Activated CD4-positive, alpha-beta memory T cell treated with anti-CD3 and anti-CD28 coated beads for 36 hours (primary cell): ENCODE measurements at regions not wholly inside any gene's neighbourhood (a gene's known extent, or its start where the extent isn't known, plus 50 kb on each side); places are given as distances from the start of the nearest gene placed in this dataset.

Experiments
- CTCF ChIA-PET: fragments of 350-600 bp; sonication (Branson Sonifier 250); formaldehyde crosslinking; loops from one replicate; lab custom pipeline; 2021; ENCODE audit warnings: antibody characterized with exemption, inconsistent platforms; lab: Charles Lee
- POLR2A ChIA-PET: fragments of 350-600 bp; sonication (Branson Sonifier 250); formaldehyde crosslinking; loops from one replicate; lab custom pipeline; 2021; ENCODE audit warnings: antibody characterized with exemption; lab: Charles Lee
- DNase-seq: peaks from one replicate; pipeline ENCODE4 v3.0.0-alpha.2; 2020
- H3K27ac Mint-ChIP-seq: one replicate; pipeline ENCODE4 v1.8.0; 2021; ENCODE audit warnings: mixed read lengths
- H3K27me3 Mint-ChIP-seq: one replicate; pipeline ENCODE4 v1.8.0; 2021; ENCODE audit warnings: mixed read lengths
- H3K36me3 Mint-ChIP-seq: one replicate; pipeline ENCODE4 v1.8.0; 2021; ENCODE audit warnings: mixed read lengths
- H3K4me1 Mint-ChIP-seq: one replicate; pipeline ENCODE4 v1.8.0; 2021; ENCODE audit warnings: low read depth, mixed read lengths
- H3K4me3 Mint-ChIP-seq: one replicate; pipeline ENCODE4 v1.8.0; 2021; ENCODE audit warnings: mild to moderate bottlenecking, mixed read lengths
- H3K9me3 Mint-ChIP-seq: one replicate; pipeline ENCODE4 v1.8.0; 2021; ENCODE audit warnings: mixed read lengths
- intact Hi-C: fragments of 100-400 bp; cut with micrococcal nuclease; formaldehyde crosslinking; loops from one replicate; pipeline ENCODE4 v1.15.1; 2023

GRCh38 chr16:8519179-8519578, 71.1 kb downstream of the TMEM114 start:
- H3K27ac Mint-ChIP-seq: no peak overlapping the region
- no peak overlapping the region for H3K4me3 Mint-ChIP-seq
- H3K4me1 Mint-ChIP-seq: no peaks in the 10 kb centered on the region
- POLR2A ChIA-PET: no interaction called here
- CTCF ChIA-PET: no interaction called here
- DNase-seq: no peak
- no peaks in the 10 kb centered on the region for H3K36me3 Mint-ChIP-seq
- peaks cover 3% of the 10 kb centered on the region for H3K27me3 Mint-ChIP-seq
- H3K9me3 Mint-ChIP-seq: no peaks in the 10 kb centered on the region
- intact Hi-C loops: no loop called here

- DNase-seq: no peak
- no peak overlapping the region for H3K27ac Mint-ChIP-seq
- no peaks in the 10 kb centered on the region for H3K36me3 Mint-ChIP-seq
- peaks cover 3% of the 10 kb centered on the region for H3K27me3 Mint-ChIP-seq
- no peak overlapping the region for H3K4me3 Mint-ChIP-seq
- intact Hi-C loops: no loop called here
- H3K4me1 Mint-ChIP-seq: no peaks in the 10 kb centered on the region
- CTCF ChIA-PET: no interaction called here
- no peaks in the 10 kb centered on the region for H3K9me3 Mint-ChIP-seq
- POLR2A ChIA-PET: no interaction called here
Measured at GRCh38 chr16:8517280-8517679, 73.0 kb downstream of the TMEM114 start.

- no peak overlapping the region for H3K4me3 Mint-ChIP-seq
- intact Hi-C loops: no loop called here
- DNase-seq: no peak
- ChIA-PET CTCF (no interaction called here), POLR2A (no interaction called here)
- H3K4me1 Mint-ChIP-seq: no peaks in the 10 kb centered on the region
- H3K36me3 Mint-ChIP-seq: no peaks in the 10 kb centered on the region
- no peaks in the 10 kb centered on the region for H3K9me3 Mint-ChIP-seq
- H3K27ac Mint-ChIP-seq: no peak overlapping the region
- peaks cover 3% of the 10 kb centered on the region for H3K27me3 Mint-ChIP-seq
Measured at GRCh38 chr16:8516471-8516870, 73.8 kb downstream of the TMEM114 start.

- ChIA-PET POLR2A (no interaction called here), CTCF (no interaction called here)
- no peaks in the 10 kb centered on the region for H3K36me3 Mint-ChIP-seq
- H3K4me1 Mint-ChIP-seq: no peaks in the 10 kb centered on the region
- intact Hi-C loops: no loop called here
- no peaks in the 10 kb centered on the region for H3K27me3 Mint-ChIP-seq
- H3K27ac Mint-ChIP-seq: no peak overlapping the region
- no peak for DNase-seq
- no peak overlapping the region for H3K4me3 Mint-ChIP-seq
- no peaks in the 10 kb centered on the region for H3K9me3 Mint-ChIP-seq
Measured at GRCh38 chr16:8512941-8513624, 77.2 kb downstream of the TMEM114 start.

- H3K27me3 Mint-ChIP-seq: peaks cover 1% of the 10 kb centered on the region
- H3K36me3 Mint-ChIP-seq: no peaks in the 10 kb centered on the region
- DNase-seq: no peak
- H3K4me3 Mint-ChIP-seq: no peak overlapping the region
- no peaks in the 10 kb centered on the region for H3K4me1 Mint-ChIP-seq
- H3K9me3 Mint-ChIP-seq: no peaks in the 10 kb centered on the region
- CTCF ChIA-PET: no interaction called here
- no peak overlapping the region for H3K27ac Mint-ChIP-seq
- intact Hi-C loops: no loop called here
- POLR2A ChIA-PET: no interaction called here
Measured at GRCh38 chr16:8511464-8511863, 78.8 kb downstream of the TMEM114 start.

- ChIA-PET CTCF (no interaction called here), POLR2A (no interaction called here)
- no peak for DNase-seq
- intact Hi-C loops: no loop called here
- H3K9me3 Mint-ChIP-seq: no peaks in the 10 kb centered on the region
- no peaks in the 10 kb centered on the region for H3K4me1 Mint-ChIP-seq
- no peaks in the 10 kb centered on the region for H3K36me3 Mint-ChIP-seq
- no peak overlapping the region for H3K27ac Mint-ChIP-seq
- H3K27me3 Mint-ChIP-seq: peaks cover 9% of the 10 kb centered on the region
- H3K4me3 Mint-ChIP-seq: no peak overlapping the region
Measured at GRCh38 chr16:8510160-8510559, 80.2 kb downstream of the TMEM114 start.

GRCh38 chr16:8505327-8505991, 84.9 kb downstream of the TMEM114 start:
- ChIA-PET CTCF (no interaction called here), POLR2A (no interaction called here)
- H3K36me3 Mint-ChIP-seq: no peaks in the 10 kb centered on the region
- H3K4me1 Mint-ChIP-seq: no peaks in the 10 kb centered on the region
- no peaks in the 10 kb centered on the region for H3K9me3 Mint-ChIP-seq
- H3K27ac Mint-ChIP-seq: no peak overlapping the region
- H3K4me3 Mint-ChIP-seq: no peak overlapping the region
- DNase-seq: no peak
- peaks cover 12% of the 10 kb centered on the region for H3K27me3 Mint-ChIP-seq
- intact Hi-C loops: no loop called here

GRCh38 chr16:8502446-8502845, 87.9 kb downstream of the TMEM114 start:
- intact Hi-C loops: no loop called here
- DNase-seq: no peak
- H3K36me3 Mint-ChIP-seq: no peaks in the 10 kb centered on the region
- ChIA-PET POLR2A (no interaction called here), CTCF (no interaction called here)
- no peak overlapping the region for H3K27ac Mint-ChIP-seq
- no peaks in the 10 kb centered on the region for H3K9me3 Mint-ChIP-seq
- peaks cover 12% of the 10 kb centered on the region for H3K27me3 Mint-ChIP-seq
- H3K4me1 Mint-ChIP-seq: no peaks in the 10 kb centered on the region
- H3K4me3 Mint-ChIP-seq: no peak overlapping the region

GRCh38 chr16:8500351-8500750, 90.0 kb downstream of the TMEM114 start:
- intact Hi-C loops: no loop called here
- peaks cover 4% of the 10 kb centered on the region for H3K27me3 Mint-ChIP-seq
- no peak overlapping the region for H3K4me3 Mint-ChIP-seq
- no peaks in the 10 kb centered on the region for H3K4me1 Mint-ChIP-seq
- H3K27ac Mint-ChIP-seq: no peak overlapping the region
- CTCF ChIA-PET: no interaction called here
- no peaks in the 10 kb centered on the region for H3K36me3 Mint-ChIP-seq
- POLR2A ChIA-PET: no interaction called here
- H3K9me3 Mint-ChIP-seq: no peaks in the 10 kb centered on the region
- no peak for DNase-seq

GRCh38 chr16:8496364-8496763, 93.9 kb downstream of the TMEM114 start:
- no peaks in the 10 kb centered on the region for H3K36me3 Mint-ChIP-seq
- no peak overlapping the region for H3K27ac Mint-ChIP-seq
- H3K9me3 Mint-ChIP-seq: no peaks in the 10 kb centered on the region
- intact Hi-C loops: no loop called here
- ChIA-PET CTCF (no interaction called here), POLR2A (no interaction called here)
- no peaks in the 10 kb centered on the region for H3K27me3 Mint-ChIP-seq
- H3K4me3 Mint-ChIP-seq: no peak overlapping the region
- DNase-seq: no peak
- H3K4me1 Mint-ChIP-seq: no peaks in the 10 kb centered on the region

GRCh38 chr16:8493972-8494371, 96.3 kb downstream of the TMEM114 start:
- ChIA-PET POLR2A (no interaction called here), CTCF (no interaction called here)
- DNase-seq: no peak
- Mint-ChIP-seq H3K9me3 (no peaks in the 10 kb centered on the region), H3K36me3 (no peaks in the 10 kb centered on the region), H3K4me1 (no peaks in the 10 kb centered on the region), H3K27me3 (no peaks in the 10 kb centered on the region), H3K27ac (no peak overlapping the region), H3K4me3 (no peak overlapping the region)
- intact Hi-C loops: no loop called here

- H3K4me3 Mint-ChIP-seq: no peak overlapping the region
- no peaks in the 10 kb centered on the region for H3K9me3 Mint-ChIP-seq
- no peak overlapping the region for H3K27ac Mint-ChIP-seq
- H3K4me1 Mint-ChIP-seq: no peaks in the 10 kb centered on the region
- H3K27me3 Mint-ChIP-seq: no peaks in the 10 kb centered on the region
- no peaks in the 10 kb centered on the region for H3K36me3 Mint-ChIP-seq
- intact Hi-C loops: no loop called here
- ChIA-PET POLR2A (no interaction called here), CTCF (no interaction called here)
- no peak for DNase-seq
Measured at GRCh38 chr16:8492690-8493089, 97.6 kb downstream of the TMEM114 start.

GRCh38 chr16:8489580-8489979, 100.7 kb downstream of the TMEM114 start:
- no peak for DNase-seq
- H3K27ac Mint-ChIP-seq: no peak overlapping the region
- H3K27me3 Mint-ChIP-seq: no peaks in the 10 kb centered on the region
- ChIA-PET CTCF (no interaction called here), POLR2A (no interaction called here)
- no peaks in the 10 kb centered on the region for H3K9me3 Mint-ChIP-seq
- H3K4me1 Mint-ChIP-seq: no peaks in the 10 kb centered on the region
- intact Hi-C loops: no loop called here
- no peaks in the 10 kb centered on the region for H3K36me3 Mint-ChIP-seq
- no peak overlapping the region for H3K4me3 Mint-ChIP-seq
